ENCODE measurements at regions not wholly inside any gene's neighbourhood (a gene's known extent, or its start where the extent isn't known, plus 50 kb on each side); places are given as distances from the start of the nearest gene placed in this dataset.
"Not testable (repeated sequence)": the region's sequence is repeated elsewhere in the genome, so short reads cannot be mapped to it uniquely, and the experiment has no call there.

DNA sequence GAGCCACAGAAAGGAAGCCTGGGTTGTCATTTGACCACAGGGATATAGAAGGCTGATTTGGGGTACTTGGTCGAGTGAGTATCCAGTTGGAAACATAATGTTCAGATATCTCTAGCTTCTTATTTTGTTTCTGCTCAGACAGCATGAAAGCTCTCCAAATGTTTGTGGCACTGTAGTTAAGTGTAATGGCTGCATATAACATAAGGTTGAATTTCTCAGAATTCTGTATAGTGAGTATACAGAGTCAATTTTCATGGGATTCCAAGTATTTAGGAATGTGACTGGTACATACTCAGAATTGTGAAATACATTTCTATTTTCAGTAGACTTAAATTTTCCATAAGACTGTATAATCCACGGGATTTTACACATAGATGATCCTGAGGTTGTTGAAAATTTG lies 2102.1 kb upstream of the RAG2 start:
- no peaks in the 10 kb centered on the region for H3K36me3 Mint-ChIP-seq (ENCODE audit: low read depth, unreplicated experiment)
- no peak overlapping the region for H3K27ac ChIP-seq (ENCODE audit: low read depth, low read length)
- H3K9me3 ChIP-seq (ENCODE audit: insufficient read depth, low read depth, low read length) = no peaks in the 10 kb centered on the region
- H3K4me3 Mint-ChIP-seq (ENCODE audit: unreplicated experiment) = no peak overlapping the region
- H3K27ac Mint-ChIP-seq (ENCODE audit: unreplicated experiment) = no peak overlapping the region
- H4K20me1 ChIP-seq (ENCODE audit: insufficient read depth, low read length) = no peaks in the 10 kb centered on the region
- H3K9me3 Mint-ChIP-seq (ENCODE audit: unreplicated experiment) = no peaks in the 10 kb centered on the region
- no peaks in the 10 kb centered on the region for H3K27me3 Mint-ChIP-seq (ENCODE audit: low read depth, unreplicated experiment)
- no peaks in the 10 kb centered on the region for H3K4me1 Mint-ChIP-seq (ENCODE audit: low read depth, unreplicated experiment)
- DNase-seq (ENCODE audit: low read depth) (no peak), FAIRE-seq (no peak)
- no peaks in the 10 kb centered on the region for H3K27me3 ChIP-seq (ENCODE audit: insufficient read depth, low read length)
- TF ChIP-seq CTCF (IDR thresholded peaks at IDR 0.05; ENCODE audit: insufficient read depth, low read depth, low read length) (no peak), EZH2 (IDR thresholded peaks at IDR 0.05; ENCODE audit: insufficient read depth, low read length) (no peak)
- H3K9ac ChIP-seq (ENCODE audit: low read length) = no peak overlapping the region
- H3K4me3 ChIP-seq (ENCODE audit: insufficient read depth, low read depth, low read length) = no peak overlapping the region
- H3K4me1 ChIP-seq (ENCODE audit: insufficient read depth, low read length) = no peaks in the 10 kb centered on the region
- no peaks in the 10 kb centered on the region for H3K36me3 ChIP-seq (ENCODE audit: insufficient read depth, low read length)
- H3K79me2 ChIP-seq (ENCODE audit: insufficient read depth, low read length) = no peaks in the 10 kb centered on the region
- no peak overlapping the region for H3K4me2 ChIP-seq (ENCODE audit: low read length)
- H2AFZ ChIP-seq (ENCODE audit: low read depth, low read length) = no peak overlapping the region

GRCh38 chr11:38693306-38693705 lies 2095.3 kb upstream of the RAG2 start:
- Histone ChIP-seq H3K79me2 (ENCODE audit: insufficient read depth, low read length) (no peaks in the 10 kb centered on the region), H3K27ac (ENCODE audit: low read depth, low read length) (no peak overlapping the region), H3K4me3 (ENCODE audit: insufficient read depth, low read depth, low read length) (no peak overlapping the region), H4K20me1 (ENCODE audit: insufficient read depth, low read length) (no peaks in the 10 kb centered on the region), H3K36me3 (ENCODE audit: insufficient read depth, low read length) (no peaks in the 10 kb centered on the region), H3K9me3 (ENCODE audit: insufficient read depth, low read depth, low read length) (no peaks in the 10 kb centered on the region), H3K4me1 (ENCODE audit: insufficient read depth, low read length) (no peaks in the 10 kb centered on the region), H3K4me2 (ENCODE audit: low read length) (no peak overlapping the region), H3K27me3 (ENCODE audit: insufficient read depth, low read length) (no peaks in the 10 kb centered on the region), H2AFZ (ENCODE audit: low read depth, low read length) (no peak overlapping the region), H3K9ac (ENCODE audit: low read length) (no peak overlapping the region)
- no peaks in the 10 kb centered on the region for H3K27me3 Mint-ChIP-seq (ENCODE audit: low read depth, unreplicated experiment)
- TF ChIP-seq CTCF (IDR thresholded peaks at IDR 0.05; ENCODE audit: insufficient read depth, low read depth, low read length) (no peak), EZH2 (IDR thresholded peaks at IDR 0.05; ENCODE audit: insufficient read depth, low read length) (no peak)
- no peak overlapping the region for H3K27ac Mint-ChIP-seq (ENCODE audit: unreplicated experiment)
- no peak for DNase-seq (ENCODE audit: low read depth)
- H3K9me3 Mint-ChIP-seq (ENCODE audit: unreplicated experiment) = no peaks in the 10 kb centered on the region
- H3K36me3 Mint-ChIP-seq (ENCODE audit: low read depth, unreplicated experiment) = no peaks in the 10 kb centered on the region
- no peak for FAIRE-seq
- no peak overlapping the region for H3K4me3 Mint-ChIP-seq (ENCODE audit: unreplicated experiment)
- peaks cover 3% of the 10 kb centered on the region for H3K4me1 Mint-ChIP-seq (ENCODE audit: low read depth, unreplicated experiment)

DNA sequence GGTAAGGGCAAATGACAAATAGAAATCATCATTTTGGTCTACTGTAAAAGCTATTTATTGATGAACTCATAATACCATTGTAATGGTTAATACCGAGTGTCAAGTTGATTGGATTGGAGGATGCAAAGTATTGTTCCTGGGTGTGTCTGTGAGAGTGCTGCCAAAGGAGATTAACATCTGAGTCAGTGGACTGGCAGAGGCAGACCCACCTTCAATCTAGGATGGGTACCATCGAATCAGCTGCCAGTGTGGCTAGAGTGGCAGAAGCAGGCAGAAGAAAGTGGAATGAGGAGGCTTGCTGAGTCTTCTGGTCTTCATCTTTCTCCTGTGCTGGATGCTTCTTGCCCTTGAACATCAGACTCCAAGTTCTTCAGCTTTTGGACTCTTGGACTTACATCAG lies 2092.2 kb upstream of the RAG2 start:
- not testable (repeated sequence) for H3K36me3 Mint-ChIP-seq (ENCODE audit: low read depth, unreplicated experiment); DNase-seq (ENCODE audit: low read depth); H3K36me3 ChIP-seq (ENCODE audit: insufficient read depth, low read length); H3K4me3 ChIP-seq (ENCODE audit: insufficient read depth, low read depth, low read length); H3K27ac ChIP-seq (ENCODE audit: low read depth, low read length); H3K4me1 ChIP-seq (ENCODE audit: insufficient read depth, low read length); H3K27ac Mint-ChIP-seq (ENCODE audit: unreplicated experiment); H3K9me3 Mint-ChIP-seq (ENCODE audit: unreplicated experiment); H3K27me3 Mint-ChIP-seq (ENCODE audit: low read depth, unreplicated experiment); H2AFZ ChIP-seq (ENCODE audit: low read depth, low read length); H3K9me3 ChIP-seq (ENCODE audit: insufficient read depth, low read depth, low read length); FAIRE-seq; H3K4me1 Mint-ChIP-seq (ENCODE audit: low read depth, unreplicated experiment); H3K27me3 ChIP-seq (ENCODE audit: insufficient read depth, low read length); H3K4me2 ChIP-seq (ENCODE audit: low read length); H4K20me1 ChIP-seq (ENCODE audit: insufficient read depth, low read length); H3K79me2 ChIP-seq (ENCODE audit: insufficient read depth, low read length); H3K9ac ChIP-seq (ENCODE audit: low read length); H3K4me3 Mint-ChIP-seq (ENCODE audit: unreplicated experiment)
